ENCODE measurements at regions not wholly inside any gene's neighbourhood (a gene's known extent, or its start where the extent isn't known, plus 50 kb on each side); places are given as distances from the start of the nearest gene placed in this dataset.

GRCh38 chr2:59353306-59353921 lies 1112.3 kb upstream of the FANCL start:
- H2AFZ ChIP-seq (ENCODE audit: low read length), result no peak overlapping the region
- no peaks in the 10 kb centered on the region for H3K79me2 ChIP-seq (ENCODE audit: insufficient read depth, low read length)
- TF ChIP-seq EZH2 (IDR thresholded peaks at IDR 0.05; ENCODE audit: borderline replicate concordance, low read length) (no peak), CTCF (IDR thresholded peaks at IDR 0.05; ENCODE audit: low read length) (no peak)
- no peak overlapping the region for H3K9ac ChIP-seq (ENCODE audit: low read length)
- H3F3A ChIP-seq (ENCODE audit: insufficient read depth, low read length), result no peaks in the 10 kb centered on the region
- H3K4me2 ChIP-seq (ENCODE audit: low read length), result no peak overlapping the region
- no peak overlapping the region for H3K4me3 ChIP-seq (ENCODE audit: low read depth, low read length, poor library complexity, severe bottlenecking)
- no peaks in the 10 kb centered on the region for H4K20me1 ChIP-seq (ENCODE audit: insufficient read depth, low read length)
- H3K4me1 ChIP-seq (ENCODE audit: insufficient read depth, low read length, severe bottlenecking), result no peaks in the 10 kb centered on the region
- no peaks in the 10 kb centered on the region for H3K36me3 ChIP-seq (ENCODE audit: insufficient read depth, low read length)
- no peak overlapping the region for H3K27ac ChIP-seq (ENCODE audit: low read depth, low read length, poor library complexity, severe bottlenecking)
- H3K9me2 ChIP-seq (ENCODE audit: low read depth, low read length), result no peaks in the 10 kb centered on the region
- H3K27me3 ChIP-seq (ENCODE audit: insufficient read depth, low read length), result no peaks in the 10 kb centered on the region
- no peaks in the 10 kb centered on the region for H3K9me3 ChIP-seq (ENCODE audit: low read length)

GRCh38 chr2:59342166-59342565 lies 1101.0 kb upstream of the FANCL start:
- Histone ChIP-seq H3K4me3 (ENCODE audit: low read depth, low read length, poor library complexity, severe bottlenecking) (no peak overlapping the region), H3K4me1 (ENCODE audit: insufficient read depth, low read length, severe bottlenecking) (no peaks in the 10 kb centered on the region), H3K9me3 (ENCODE audit: low read length) (no peaks in the 10 kb centered on the region), H3K27ac (ENCODE audit: low read depth, low read length, poor library complexity, severe bottlenecking) (no peak overlapping the region), H4K20me1 (ENCODE audit: insufficient read depth, low read length) (no peaks in the 10 kb centered on the region), H3K27me3 (ENCODE audit: insufficient read depth, low read length) (no peaks in the 10 kb centered on the region), H2AFZ (ENCODE audit: low read length) (no peak overlapping the region), H3K36me3 (ENCODE audit: insufficient read depth, low read length) (no peaks in the 10 kb centered on the region), H3F3A (ENCODE audit: insufficient read depth, low read length) (no peaks in the 10 kb centered on the region), H3K9ac (ENCODE audit: low read length) (no peak overlapping the region), H3K9me2 (ENCODE audit: low read depth, low read length) (no peaks in the 10 kb centered on the region), H3K4me2 (ENCODE audit: low read length) (no peak overlapping the region), H3K79me2 (ENCODE audit: insufficient read depth, low read length) (no peaks in the 10 kb centered on the region)
- TF ChIP-seq EZH2 (IDR thresholded peaks at IDR 0.05; ENCODE audit: borderline replicate concordance, low read length) (no peak), CTCF (IDR thresholded peaks at IDR 0.05; ENCODE audit: low read length) (no peak)

GRCh38 chr2:59339837-59340207 lies 1098.7 kb upstream of the FANCL start:
- Histone ChIP-seq H4K20me1 (ENCODE audit: insufficient read depth, low read length) (no peaks in the 10 kb centered on the region), H3K36me3 (ENCODE audit: insufficient read depth, low read length) (no peaks in the 10 kb centered on the region), H3K27ac (ENCODE audit: low read depth, low read length, poor library complexity, severe bottlenecking) (no peak overlapping the region), H2AFZ (ENCODE audit: low read length) (no peak overlapping the region), H3K9me2 (ENCODE audit: low read depth, low read length) (no peaks in the 10 kb centered on the region), H3K27me3 (ENCODE audit: insufficient read depth, low read length) (no peaks in the 10 kb centered on the region), H3K9me3 (ENCODE audit: low read length) (no peaks in the 10 kb centered on the region), H3K4me1 (ENCODE audit: insufficient read depth, low read length, severe bottlenecking) (no peaks in the 10 kb centered on the region), H3F3A (ENCODE audit: insufficient read depth, low read length) (no peaks in the 10 kb centered on the region), H3K9ac (ENCODE audit: low read length) (no peak overlapping the region), H3K4me3 (ENCODE audit: low read depth, low read length, poor library complexity, severe bottlenecking) (no peak overlapping the region), H3K4me2 (ENCODE audit: low read length) (no peak overlapping the region), H3K79me2 (ENCODE audit: insufficient read depth, low read length) (no peaks in the 10 kb centered on the region)
- TF ChIP-seq EZH2 (IDR thresholded peaks at IDR 0.05; ENCODE audit: borderline replicate concordance, low read length), result no peak
- TF ChIP-seq CTCF (IDR thresholded peaks at IDR 0.05; ENCODE audit: low read length), result no peak

All from OCI-LY1 (cell line).